ENCODE measurements at regions not wholly inside any gene's neighbourhood (a gene's known extent, or its start where the extent isn't known, plus 50 kb on each side); places are given as distances from the start of the nearest gene placed in this dataset.
"Not testable (repeated sequence)": the region's sequence is repeated elsewhere in the genome, so short reads cannot be mapped to it uniquely, and the experiment has no call there.

DNA sequence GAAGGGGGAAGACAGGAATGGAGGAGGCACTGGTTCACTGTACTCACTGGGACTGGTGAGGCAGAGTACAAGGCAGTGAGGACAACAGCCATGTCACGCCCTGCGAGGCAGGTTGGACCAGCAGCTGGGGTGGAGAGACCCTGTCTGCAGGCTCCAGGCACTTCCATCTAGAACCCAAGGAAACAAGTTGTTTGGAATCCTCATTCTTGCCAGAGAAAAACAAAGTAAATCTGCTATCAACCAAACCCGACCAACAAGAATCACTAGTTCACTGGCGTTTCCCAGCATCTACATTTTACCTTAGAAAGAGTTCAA lies 98.5 kb upstream of the CDYL start:
- in situ Hi-C loops (cut with MboI; ENCODE audit: low sequenced_read_pairs) = no loop called here

DNA sequence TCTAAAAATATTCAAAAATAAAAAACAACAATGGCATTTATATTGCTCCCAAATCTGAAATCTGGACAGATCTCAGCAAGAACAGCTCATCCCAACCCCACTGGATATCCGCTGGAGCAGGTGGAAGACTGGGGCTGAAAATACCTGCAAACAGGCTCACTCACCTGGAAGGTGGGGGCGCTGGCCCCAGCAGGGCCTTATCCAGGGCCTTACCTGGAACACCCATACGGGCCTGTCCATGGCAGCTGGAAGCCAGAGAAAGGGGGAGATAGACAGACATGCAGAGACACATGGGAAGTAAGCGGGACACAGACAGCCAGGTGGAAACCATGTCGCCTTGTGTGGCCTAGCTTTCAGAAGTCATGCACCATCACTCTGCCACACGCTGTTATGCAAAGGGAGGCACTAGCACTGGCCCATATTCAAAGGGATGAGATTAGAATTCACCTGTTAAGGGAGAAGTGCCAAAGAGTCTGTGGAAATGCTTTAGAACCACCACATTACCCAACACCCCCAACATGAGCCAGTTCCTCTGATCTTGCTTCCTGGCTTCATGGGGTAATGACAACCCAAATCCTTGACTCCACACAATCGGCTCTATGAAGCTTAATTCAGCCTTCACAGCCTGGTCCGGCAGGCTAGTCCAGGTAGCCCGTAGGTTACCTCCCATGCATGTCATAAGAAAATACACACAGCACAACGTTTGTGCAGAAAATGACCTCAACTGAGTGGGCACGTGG lies 99.0 kb upstream of the CDYL start:
- in situ Hi-C loops (cut with MboI; ENCODE audit: low sequenced_read_pairs) = no loop called here

DNA sequence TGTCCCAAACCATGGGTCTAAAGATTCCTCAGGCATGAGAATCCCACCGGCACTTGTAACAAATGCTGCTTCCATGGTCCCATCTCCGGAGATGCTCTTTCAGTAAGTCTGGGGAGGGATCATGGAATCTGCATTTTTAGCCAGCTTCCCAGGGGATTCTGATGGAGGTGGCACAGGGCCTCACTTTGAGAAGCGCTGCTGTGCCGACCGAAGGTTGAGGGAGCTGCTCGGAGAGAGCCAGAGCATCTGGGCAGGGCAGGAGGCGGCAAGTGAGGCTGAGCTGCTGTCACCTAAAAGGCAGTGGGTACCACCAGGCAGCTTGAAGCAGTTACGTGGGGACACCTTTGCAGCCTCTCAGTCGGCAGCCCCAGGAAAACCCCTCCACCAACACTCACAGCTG lies 100.2 kb upstream of the CDYL start:
- in situ Hi-C loops (cut with MboI; ENCODE audit: low sequenced_read_pairs) = no loop called here

DNA sequence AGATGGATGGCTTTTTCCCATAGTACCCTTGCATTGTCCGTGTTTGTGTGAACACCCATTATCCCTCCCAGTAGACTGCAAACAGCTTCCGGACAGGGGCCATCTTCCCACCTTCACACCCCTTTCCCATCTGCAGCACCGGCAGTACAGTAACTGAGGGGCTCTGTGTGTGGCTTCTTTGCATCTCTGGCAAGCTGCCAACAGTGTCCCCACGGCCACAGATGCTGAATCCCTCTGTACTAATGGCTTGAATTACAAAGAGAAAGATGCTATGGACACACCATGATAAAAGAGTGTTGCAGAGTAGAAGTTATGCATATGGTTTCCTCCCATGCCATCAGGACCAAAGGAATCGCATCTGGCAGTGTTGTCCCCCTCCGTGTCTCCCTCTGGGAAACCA lies 101.1 kb upstream of the CDYL start:
- in situ Hi-C loops (cut with MboI; ENCODE audit: low sequenced_read_pairs) = no loop called here

DNA sequence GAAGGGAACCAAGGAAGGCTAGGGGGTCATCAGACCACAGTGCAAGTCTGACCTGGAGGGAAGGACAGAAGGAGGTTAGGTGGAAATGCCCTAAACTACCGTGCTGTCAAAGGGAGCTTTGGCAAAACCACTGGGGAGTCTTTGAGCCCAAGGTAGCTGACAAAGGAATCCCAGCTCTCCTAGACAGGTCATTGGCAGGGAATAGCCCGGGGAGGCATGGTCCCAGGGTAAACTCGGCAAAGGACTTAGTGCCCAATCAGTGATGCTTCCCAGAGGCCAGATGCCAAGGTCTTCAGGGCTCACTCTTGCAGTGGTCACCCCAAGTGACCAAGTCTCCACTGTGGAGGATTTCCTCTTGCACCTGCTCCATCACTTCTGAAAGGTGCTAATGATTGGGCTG lies 102.3 kb upstream of the CDYL start:
- in situ Hi-C loops (cut with MboI; ENCODE audit: low sequenced_read_pairs) = no loop called here

DNA sequence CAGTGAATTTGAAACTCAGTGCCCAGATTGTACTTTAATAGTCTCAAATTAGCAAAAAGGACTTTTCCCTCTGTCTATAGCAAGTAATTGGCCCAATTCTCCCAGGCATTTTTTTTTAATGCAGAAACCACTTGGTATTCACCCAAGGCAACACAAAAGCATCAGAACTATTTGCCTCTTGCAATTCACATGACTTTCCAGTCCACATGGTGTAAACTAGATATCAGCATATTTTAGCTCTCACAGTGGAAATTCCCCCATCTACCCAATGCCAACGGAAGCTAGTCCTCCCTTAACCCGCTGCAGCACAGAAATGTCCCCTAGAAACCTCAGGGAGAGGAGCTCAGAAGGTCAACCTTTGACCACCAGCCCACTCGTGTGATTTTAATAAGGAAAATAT lies 103.4 kb upstream of the CDYL start:
- in situ Hi-C loops (cut with MboI; ENCODE audit: low sequenced_read_pairs) = no loop called here

DNA sequence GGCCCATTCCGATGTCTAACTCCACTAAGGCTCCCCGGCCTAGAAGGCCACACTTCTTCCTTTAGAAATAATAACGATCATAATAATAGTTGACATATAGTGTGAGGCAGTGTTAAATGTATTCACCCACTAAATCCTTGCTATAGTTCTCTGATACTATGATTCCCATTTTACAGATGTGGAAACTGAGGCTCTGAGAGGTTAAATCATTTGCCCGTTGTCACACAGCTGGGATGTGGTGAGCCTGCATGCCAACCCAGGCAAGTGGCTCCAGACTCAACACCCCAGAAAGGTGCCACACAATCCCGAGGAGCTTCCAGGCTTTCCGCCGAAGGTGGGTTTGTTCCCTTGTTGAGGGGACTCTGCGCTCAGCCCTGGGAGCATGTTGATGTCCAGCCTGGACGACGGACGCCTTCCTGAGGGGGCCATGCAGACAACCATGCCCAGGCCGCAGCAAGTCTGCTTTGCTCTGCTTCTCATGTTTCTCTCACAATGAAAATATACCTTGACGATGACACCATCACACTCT lies 104.6 kb upstream of the CDYL start:
- in situ Hi-C loops (cut with MboI; ENCODE audit: low sequenced_read_pairs) = no loop called here

DNA sequence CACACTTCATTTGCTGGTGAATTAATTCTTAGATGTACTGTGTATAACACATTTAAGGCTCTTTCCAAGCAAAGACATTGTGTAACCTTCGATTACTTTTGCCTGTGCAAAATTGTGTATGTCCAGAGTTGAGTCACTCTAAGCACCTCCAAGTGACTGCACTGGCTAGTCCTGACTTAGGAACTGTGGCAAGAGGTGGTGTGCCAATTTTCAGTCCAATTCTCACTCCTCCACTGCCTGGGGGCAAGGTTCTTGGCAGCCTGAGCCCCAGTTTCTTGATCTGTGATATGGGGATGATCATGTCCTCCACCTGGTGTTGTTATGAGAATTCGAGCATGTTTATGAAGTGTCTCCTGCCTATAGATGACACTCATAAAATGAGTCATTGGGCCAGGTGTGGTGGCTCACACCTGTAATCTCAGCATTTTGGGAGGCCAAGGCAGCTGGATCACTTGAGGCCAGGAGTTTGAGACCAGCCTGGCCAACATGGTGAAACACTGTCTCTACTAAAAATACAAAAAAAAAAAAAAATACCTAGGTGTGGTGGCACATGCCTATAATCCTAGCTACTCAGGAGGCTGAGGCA lies 105.3 kb upstream of the CDYL start:
- in situ Hi-C loops (cut with MboI; ENCODE audit: low sequenced_read_pairs) = no loop called here

DNA sequence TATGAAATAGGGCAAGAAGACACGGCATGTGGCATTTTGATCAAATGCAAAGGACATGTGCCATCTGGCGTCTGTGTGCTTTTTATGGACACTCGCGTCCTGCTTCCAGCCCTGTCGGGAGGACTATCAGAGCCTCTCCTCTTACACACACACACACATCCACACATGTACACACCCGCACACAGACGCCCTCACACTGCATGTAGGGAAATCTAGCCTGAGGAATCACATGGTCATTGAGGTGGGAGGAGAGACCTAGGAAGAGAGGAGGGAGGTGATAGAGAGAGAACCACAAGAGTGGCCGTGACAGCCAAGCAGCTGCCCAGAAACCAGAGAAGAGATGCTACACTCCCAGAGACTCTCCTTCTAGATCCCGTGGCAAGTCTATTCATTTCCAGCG lies 105.9 kb upstream of the CDYL start:
- in situ Hi-C loops (cut with MboI; ENCODE audit: low sequenced_read_pairs) = no loop called here

DNA sequence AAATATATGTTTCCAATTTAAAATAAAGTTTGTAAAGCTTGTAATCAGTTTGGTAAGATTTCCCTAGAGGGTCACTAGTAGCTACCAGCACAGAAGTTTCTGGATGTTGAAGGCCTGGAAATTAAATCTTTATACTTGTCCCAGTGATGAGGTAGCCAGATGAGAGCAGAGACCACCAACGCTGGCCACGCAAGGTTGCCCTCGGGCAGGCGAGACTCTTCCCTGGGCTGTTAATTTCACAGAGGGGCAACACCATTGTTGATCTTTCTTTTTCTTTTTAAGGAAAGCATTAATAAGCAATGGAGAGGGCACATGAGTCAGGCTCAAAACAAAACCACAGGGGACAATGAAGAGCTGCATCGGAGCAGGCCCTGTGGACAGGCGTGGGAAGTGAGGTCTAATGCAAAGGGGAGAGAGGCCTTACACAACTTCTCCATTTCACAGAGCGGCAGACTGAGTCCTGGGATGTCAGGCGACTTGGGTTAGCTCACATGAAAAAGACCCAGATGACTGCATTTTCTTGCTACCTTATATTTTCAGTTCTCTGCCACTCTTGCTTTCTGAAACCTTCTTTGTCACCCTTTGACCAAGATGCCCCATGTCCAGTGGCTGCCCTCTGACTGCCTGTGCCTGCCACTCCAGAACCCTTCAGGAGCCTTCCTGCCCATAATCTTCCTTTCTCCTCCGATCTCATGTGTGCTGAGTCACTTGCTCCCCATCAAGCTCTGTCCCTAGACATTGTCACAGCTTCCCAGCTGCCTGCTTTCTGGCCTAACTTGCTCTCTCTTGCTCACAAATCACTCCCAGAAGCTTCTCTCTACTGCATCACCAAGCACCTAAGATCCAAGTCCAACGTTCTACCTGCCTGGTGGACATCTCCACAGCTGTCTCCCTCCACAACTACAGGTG lies 107.7 kb upstream of the CDYL start:
- in situ Hi-C loops (cut with MboI; ENCODE audit: low sequenced_read_pairs) = no loop called here

DNA sequence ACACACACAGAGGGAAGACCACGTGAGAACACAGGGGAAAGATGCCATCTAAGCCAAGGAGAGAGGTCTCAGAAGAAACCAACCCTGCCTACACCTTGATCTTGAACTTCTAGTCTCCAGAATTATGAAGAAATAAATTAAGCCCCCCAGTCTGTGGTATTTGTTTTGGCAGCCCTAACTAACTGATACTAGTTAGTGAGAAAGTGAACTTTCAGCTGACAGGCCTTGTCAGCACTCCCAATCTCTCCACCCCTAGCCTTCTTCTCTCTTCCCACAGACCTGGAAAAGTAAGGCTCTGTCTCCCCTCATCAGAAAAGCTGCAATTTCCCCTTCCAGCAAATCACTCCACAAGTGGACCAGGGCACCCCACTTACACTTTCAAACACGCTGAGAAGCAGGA lies 108.6 kb upstream of the CDYL start:
- in situ Hi-C loops (cut with MboI; ENCODE audit: low sequenced_read_pairs) = no loop called here

DNA sequence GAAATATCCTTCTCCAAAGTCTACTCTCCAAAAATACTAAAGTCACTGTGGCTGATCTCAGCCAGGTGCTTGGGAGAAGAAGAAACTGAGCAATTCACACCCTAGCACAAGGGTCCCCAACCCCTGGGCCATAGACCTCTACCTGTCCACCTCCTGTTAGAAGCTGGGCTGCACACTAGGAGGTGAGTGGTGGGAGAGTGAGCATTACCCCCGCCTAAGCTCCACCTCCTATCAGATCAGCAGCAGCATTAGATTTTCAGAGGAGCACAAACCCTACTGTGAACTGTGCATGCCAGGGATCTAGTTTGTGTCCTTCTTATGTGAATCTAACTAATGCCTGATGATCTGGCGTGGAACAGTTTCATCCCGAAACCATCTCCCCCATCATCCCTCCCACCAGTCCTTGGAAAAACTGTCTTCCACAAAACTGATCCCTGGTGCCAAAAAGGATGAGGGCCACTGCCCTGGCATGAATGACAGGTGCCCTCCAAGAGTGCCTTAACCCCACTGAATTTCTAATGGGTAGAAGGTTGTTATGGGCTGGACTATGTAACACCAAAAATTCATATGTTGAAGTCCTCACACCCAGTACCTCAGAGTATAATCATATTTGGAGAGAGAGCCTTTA lies 109.2 kb upstream of the CDYL start:
- in situ Hi-C loops (cut with MboI; ENCODE audit: low sequenced_read_pairs) = no loop called here

DNA sequence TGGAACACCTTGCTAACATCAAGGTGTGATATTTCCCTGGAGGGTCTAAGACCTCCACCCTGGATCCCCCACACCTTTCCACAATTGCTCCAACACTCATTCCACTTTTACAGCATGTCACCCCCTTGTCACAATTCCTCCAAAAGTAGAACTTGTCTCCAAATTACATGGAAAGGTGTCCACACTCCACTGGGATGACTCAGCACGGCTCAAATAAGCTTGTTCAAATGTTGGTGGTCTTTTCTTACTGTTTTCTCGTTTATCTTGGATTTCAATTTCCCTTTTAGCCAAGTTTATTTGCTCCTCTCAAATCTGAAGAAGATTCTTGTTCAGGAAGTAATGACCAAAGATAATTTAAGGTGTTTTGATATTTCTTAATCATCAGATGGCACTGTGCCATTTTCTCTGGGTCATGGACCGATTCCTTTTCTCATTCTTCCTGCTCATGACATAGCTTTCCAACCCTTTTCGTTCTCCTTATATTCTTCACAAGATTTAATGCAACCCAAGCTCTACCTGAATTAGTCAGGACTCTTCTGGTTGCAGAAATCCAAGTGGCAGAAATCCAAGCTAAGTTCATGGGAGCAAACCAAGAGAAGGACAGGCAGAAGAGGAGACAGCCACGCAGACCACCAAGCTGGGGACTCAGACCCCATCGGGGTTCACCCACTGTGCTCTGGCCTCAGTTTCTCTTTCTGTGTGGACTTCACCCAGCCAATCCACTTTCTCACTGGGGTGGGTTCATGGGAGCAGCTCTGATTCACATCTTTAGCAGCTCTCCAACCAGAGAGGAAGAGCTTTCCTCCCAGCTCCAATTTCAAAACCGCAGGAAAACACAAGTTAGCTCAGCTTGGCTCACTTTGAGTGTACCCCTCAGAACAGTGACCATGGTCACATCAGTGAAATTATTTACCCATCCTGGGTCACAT lies 110.5 kb upstream of the CDYL start:
- in situ Hi-C loops (cut with MboI; ENCODE audit: low sequenced_read_pairs) = no loop called here

DNA sequence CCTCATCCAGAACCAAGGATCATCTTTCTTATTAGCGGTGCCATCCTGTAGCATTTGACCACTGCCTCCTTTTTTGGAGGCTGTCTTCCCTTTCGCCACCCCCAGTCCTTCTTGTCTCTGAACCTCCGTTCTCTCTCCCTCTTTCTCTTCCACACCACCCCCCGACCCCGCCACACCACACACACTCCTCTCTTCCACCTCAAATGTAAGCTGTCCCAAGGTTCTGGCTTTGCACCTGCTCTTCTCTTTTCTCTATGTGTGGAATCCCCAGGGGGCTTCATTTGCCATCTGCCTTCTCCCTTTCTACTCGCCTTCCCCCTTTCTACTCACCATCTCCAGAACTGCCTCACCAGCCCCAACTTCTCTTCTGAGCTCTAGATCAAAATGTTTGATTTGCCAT lies 111.3 kb upstream of the CDYL start:
- in situ Hi-C loops (cut with MboI; ENCODE audit: low sequenced_read_pairs) = no loop called here

DNA sequence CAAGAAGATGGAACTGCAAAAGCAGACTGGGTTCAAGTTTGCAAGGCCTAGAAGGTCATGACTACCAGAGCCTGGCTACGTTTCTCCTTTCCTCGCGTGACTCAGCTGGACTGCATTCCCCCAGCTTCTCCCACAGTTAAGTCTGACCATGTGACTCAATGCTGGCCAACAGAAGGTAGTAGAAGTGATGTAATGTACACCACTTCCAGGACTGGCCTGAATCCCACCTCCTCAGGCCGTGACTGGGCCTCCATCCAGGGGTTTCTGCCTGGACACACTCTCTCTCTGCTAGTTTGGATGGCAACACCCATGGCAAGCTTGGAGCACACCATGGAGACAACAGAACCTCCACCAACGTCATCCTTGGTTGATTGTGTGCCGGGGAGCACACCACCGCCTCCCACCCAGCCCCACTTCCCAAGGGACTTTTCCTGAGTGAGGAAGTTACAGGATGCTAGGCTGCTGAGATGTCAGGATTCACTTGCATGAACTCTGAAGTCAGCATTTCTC lies 112.0 kb upstream of the CDYL start:
- in situ Hi-C loops (cut with MboI; ENCODE audit: low sequenced_read_pairs) = no loop called here

DNA sequence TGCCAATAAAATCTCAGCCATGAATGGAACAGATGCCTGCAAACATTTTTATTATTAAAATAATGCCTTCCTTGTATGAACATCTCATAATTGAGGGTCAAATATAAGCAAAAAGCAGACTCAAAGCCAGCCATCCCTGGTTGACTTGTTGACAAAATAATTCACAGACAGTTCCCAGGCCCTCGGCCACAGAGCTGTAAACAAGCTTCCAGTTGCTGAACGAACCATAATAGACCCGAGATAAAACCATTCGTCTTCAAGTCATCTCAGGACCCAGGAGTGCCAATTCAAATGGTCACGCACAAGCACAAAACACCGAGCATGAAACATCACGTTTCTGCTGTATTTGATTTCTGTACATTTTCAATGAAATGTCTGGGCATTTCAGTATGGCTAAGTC lies 113.3 kb upstream of the CDYL start:
- in situ Hi-C loops (cut with MboI; ENCODE audit: low sequenced_read_pairs) = no loop called here

DNA sequence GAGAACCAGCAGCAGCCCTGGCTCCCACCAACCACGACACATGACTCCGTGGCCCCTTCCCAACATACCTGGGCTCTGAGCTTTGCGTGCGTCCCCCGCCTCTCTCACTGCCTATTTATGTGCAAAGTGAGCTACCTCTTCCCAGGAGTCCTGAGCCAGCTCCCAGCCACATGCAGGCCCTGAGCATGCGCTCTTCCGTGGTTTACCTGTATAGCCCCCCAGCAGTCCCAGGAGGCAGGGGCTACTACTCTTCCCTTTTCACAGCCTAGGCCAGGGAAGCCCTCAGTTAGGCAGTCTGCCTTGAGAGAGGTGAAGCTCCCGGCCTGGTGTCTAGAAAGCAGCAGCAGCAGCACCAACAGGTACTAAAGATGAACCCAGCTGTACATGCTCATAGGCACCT lies 114.8 kb upstream of the CDYL start:
- in situ Hi-C loops (cut with MboI; ENCODE audit: low sequenced_read_pairs) = no loop called here

DNA sequence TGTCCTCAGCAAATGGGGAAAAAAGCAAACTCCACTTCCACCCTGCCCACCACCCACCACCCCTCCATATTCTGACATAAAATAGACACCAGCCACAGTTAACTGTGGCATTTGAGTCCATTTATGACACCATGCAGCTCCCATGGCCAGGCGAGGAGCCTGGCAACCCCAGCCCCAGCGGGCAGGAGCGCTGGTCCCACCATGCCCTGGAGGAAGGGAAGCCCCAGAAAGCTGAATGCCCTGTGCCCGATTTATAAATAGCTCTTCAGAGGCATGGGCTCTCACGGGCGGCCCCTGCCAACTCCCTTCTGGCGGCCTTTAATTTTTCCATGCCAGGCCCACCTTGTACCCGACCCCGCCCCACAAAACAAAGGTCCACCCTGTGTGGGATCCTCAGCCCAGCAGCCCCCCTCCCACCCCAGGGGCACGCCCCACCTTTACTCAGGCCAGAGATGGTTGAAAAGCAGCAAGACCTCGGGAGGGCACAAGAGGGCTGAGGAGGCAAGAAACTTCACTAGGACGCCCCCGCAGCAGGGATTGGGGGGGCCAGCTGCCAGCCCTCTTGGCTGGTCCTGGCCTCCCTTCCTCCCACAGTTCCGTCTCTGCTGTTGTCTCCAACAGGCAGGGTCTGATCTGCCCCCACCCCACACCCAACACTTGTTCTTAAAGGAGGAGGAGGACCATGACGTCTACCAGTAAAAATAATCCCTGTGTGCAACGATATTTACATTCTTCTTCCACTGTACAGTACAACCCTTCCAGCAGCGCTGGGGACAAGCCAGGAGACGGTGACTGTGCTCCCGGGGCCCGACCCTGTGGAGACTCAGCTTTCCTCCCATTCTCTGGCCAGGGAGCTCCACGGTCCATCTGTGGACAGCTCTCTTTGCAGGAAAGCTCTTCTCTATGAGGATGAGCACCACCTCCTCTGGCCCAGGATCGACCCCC lies 115.6 kb upstream of the CDYL start:
- in situ Hi-C loops (cut with MboI; ENCODE audit: low sequenced_read_pairs) = no loop called here

DNA sequence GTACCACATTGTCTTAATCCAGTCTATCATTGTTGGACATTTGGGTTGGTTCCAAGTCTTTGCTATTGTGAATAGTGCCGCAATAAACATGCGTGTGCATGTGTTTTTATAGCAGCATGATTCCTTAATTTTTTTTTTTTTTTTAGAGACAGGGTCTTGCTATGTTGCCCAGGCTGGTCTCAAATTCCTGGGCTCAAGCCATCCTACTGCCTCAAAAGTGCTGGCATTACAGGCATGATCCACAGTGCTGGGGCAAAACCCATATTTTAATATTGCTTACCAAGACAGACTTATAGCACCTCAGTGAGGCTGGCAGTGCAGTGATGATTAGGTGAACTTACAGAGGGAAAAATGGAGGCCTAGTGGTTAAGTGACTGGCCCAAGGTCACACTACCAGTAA lies 116.5 kb upstream of the CDYL start:
- in situ Hi-C loops (cut with MboI; ENCODE audit: low sequenced_read_pairs) = not testable (repeated sequence)
